Natural killer cell treated with Interleukin-12 subunit alpha and Interleukin-12 subunit beta and Interleukin-15 and Interleukin-18, amount 100 ng/mL, for 72 hours (primary cell): ENCODE measurements at regions not wholly inside any gene's neighbourhood (a gene's known extent, or its start where the extent isn't known, plus 50 kb on each side); places are given as distances from the start of the nearest gene placed in this dataset.
"Not testable (repeated sequence)": the region's sequence is repeated elsewhere in the genome, so short reads cannot be mapped to it uniquely, and the experiment has no call there.

Experiments
- ATAC-seq, 2 donors: fragments of 150-1000 bp; cut with Tn5 transposase in 1 of 2; sonication (Bioruptor Pico), chemical (Tn5 transposase) in 1 of 2; 2 replicates each; pipeline ENCODE4 v1.10.0; 2021
- DNase-seq: peaks from one replicate; pipeline ENCODE4 v3.0.0; 2022; ENCODE audit warnings: low spot score
- H3K27ac Mint-ChIP-seq, 2 donors: 1 replicate in 1 of 2; 2 replicates in 1 of 2; pipeline ENCODE4 v1.8.0; 2022; ENCODE audit warnings: mixed read lengths in 2 of 2, mild to moderate bottlenecking in 1 of 2, moderate library complexity in 1 of 2
- H3K27me3 Mint-ChIP-seq, 2 donors: 1 replicate in 1 of 2; 2 replicates in 1 of 2; pipeline ENCODE4 v1.8.0; 2022; ENCODE audit warnings: mixed read lengths in 2 of 2
- H3K36me3 Mint-ChIP-seq: one replicate; pipeline ENCODE4 v1.8.0; 2022; ENCODE audit warnings: mixed read lengths
- H3K4me1 Mint-ChIP-seq, 2 donors: 1 replicate in 1 of 2; 2 replicates in 1 of 2; pipeline ENCODE4 v1.8.0; 2022; ENCODE audit warnings: low read depth in 2 of 2, mixed read lengths in 2 of 2, mild to moderate bottlenecking in 1 of 2
- H3K4me3 Mint-ChIP-seq: one replicate; pipeline ENCODE4 v1.8.0; 2022; ENCODE audit warnings: mixed read lengths
- H3K9me3 Mint-ChIP-seq: 2 replicates; pipeline ENCODE4 v1.8.0; 2022; ENCODE audit warnings: mixed read lengths

- ATAC-seq (no peak), DNase-seq (no peak)
- no peaks in the 10 kb centered on the region for H3K9me3 Mint-ChIP-seq
- H3K4me1 Mint-ChIP-seq = no peaks in the 10 kb centered on the region
- no peak overlapping the region for H3K4me3 Mint-ChIP-seq
- H3K27me3 Mint-ChIP-seq = peaks cover 15 to 30% of the 10 kb centered on the region in 2 donors
- no peak overlapping the region for H3K27ac Mint-ChIP-seq
- H3K36me3 Mint-ChIP-seq = no peaks in the 10 kb centered on the region
Observed at GRCh38 chr2:105478670-105479069, 79.8 kb upstream of the FHL2 start.

DNA sequence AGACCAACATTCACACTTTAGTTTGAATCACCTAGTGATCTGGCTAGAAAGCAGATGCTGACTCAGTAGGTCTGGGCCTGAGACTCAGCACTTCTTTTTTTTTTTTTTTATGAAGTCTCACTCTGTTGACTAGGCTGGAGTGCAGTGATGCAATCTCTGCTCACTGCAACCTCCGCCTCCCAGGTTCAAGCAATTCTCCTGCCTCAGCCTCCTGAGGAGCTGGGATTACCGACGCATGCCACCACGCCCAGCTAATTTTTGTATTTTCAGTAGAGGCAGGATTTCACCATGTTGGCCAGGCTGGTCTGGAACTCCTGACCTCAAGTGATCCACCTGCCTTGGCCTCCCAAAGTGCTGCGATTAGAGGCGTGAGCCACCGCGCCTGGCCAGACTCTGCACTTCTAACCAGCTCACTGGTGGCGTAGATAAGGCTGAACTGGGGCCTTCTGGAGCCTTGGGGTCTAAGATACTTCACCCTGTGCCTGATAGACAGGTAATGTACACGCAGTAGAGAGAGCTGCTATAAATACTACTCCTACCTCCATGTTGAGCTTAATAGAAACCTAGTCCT, 78.3 kb upstream of the FHL2 start:
- not testable (repeated sequence) for H3K4me1 Mint-ChIP-seq, H3K27ac Mint-ChIP-seq, H3K9me3 Mint-ChIP-seq, H3K4me3 Mint-ChIP-seq, H3K36me3 Mint-ChIP-seq, DNase-seq, ATAC-seq
- peaks cover 15 to 30% of the 10 kb centered on the region in 2 donors for H3K27me3 Mint-ChIP-seq

DNA sequence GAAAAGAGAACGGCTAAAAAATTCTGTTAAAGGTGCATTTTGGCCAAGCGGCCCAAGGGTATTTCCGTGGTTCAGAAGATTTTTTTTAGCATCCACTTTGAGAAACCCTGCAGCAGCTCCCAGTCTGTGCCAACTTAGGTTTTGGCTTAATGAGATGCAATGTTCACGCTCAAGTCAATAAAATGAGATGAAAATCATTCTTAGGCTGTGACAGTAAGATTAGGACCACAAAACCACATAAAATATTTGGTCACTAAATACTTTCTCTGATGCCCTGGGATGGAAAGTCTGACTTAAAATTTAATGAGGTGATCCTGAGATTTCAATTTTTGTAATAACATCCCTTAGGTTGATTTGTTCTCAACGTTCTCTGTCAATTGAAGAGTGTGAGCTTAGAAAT, 74.2 kb upstream of the FHL2 start:
- Mint-ChIP-seq H3K9me3 (no peaks in the 10 kb centered on the region), H3K4me3 (no peak overlapping the region), H3K27ac (no peak overlapping the region), H3K36me3 (no peaks in the 10 kb centered on the region), H3K27me3 (peaks cover 14 to 18% of the 10 kb centered on the region in 2 donors), H3K4me1 (peaks cover 0 to 3% of the 10 kb centered on the region in 2 donors)
- ATAC-seq = no peak
- DNase-seq = no peak

DNA sequence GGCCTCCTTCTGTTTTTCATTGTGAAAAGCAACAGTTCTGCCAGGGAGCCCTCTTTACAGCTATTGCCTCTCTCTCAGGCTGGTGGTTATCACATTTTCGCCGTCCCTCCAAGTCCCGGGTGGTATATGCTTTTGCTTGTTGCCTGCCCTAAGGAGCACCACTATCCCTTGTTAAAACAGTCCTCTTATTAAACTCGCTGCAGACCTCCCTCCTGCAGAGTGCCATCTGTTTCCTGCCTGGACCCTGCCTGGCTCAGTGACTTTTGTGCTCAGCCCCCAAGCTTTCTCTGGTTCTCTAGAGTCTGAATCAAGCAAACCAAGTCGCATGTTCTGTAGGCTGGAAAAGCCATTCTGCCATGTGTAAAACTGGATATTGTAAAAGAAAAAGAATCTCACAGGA, 72.1 kb upstream of the FHL2 start:
- no peak for ATAC-seq
- H3K9me3 Mint-ChIP-seq = no peaks in the 10 kb centered on the region
- no peak overlapping the region for H3K27ac Mint-ChIP-seq
- no peaks in the 10 kb centered on the region for H3K36me3 Mint-ChIP-seq
- peaks cover 0 to 3% of the 10 kb centered on the region in 2 donors for H3K4me1 Mint-ChIP-seq
- DNase-seq = no peak
- peaks cover 26 to 30% of the 10 kb centered on the region in 2 donors for H3K27me3 Mint-ChIP-seq
- no peak overlapping the region for H3K4me3 Mint-ChIP-seq

DNA sequence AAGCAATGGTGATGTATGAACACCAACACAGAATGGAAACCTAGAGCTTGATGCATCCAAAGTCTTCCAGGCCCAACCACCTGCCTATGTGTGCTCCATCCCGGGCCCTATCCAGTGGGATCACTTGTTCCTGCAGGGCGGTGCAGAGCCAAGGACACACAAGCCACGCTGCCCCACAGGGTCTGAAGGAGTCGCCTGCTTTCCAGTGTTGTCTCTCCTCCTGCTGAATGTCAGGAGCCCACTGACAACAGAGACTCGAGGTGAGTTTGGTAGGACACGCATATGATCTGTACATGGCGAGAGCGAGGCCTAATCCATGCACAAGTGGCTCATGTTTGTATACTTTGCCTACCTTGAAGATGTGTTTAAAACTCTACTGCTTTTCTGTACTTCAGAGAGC, 70.9 kb upstream of the FHL2 start:
- Mint-ChIP-seq H3K4me3 (no peak overlapping the region), H3K9me3 (no peaks in the 10 kb centered on the region), H3K36me3 (no peaks in the 10 kb centered on the region), H3K27me3 (peaks cover 29 to 34% of the 10 kb centered on the region in 2 donors), H3K4me1 (peaks cover 0 to 3% of the 10 kb centered on the region in 2 donors), H3K27ac (no peak overlapping the region)
- no peak for ATAC-seq
- DNase-seq = no peak

GRCh38 chr2:105468582-105469042, 69.8 kb upstream of the FHL2 start:
- Mint-ChIP-seq H3K4me3 (no peak overlapping the region), H3K36me3 (no peaks in the 10 kb centered on the region), H3K27me3 (peaks cover 26 to 28% of the 10 kb centered on the region in 2 donors), H3K27ac (no peak overlapping the region), H3K9me3 (no peaks in the 10 kb centered on the region), H3K4me1 (peaks cover 0 to 3% of the 10 kb centered on the region in 2 donors)
- DNase-seq (no peak), ATAC-seq (peak in 1 of 2 donors; percentile 33)

DNA sequence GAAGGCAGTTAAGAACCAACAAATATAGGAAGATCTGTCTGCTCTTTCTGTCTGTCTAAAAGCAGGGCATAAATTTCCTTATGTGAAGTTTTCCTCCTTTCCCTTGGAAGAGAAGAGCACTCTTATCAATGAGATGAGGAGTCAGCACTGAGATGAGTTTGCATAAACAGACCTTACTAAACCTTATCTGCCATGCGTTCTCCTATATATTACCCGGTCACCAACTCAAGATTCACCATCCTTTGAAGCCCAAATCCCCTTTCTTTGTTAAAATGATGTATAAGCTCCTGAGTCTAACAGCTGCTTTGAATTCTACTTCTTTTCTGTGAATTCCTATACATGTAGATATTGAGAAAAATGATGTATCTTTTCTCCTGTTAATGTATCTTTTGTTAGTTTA, 65.5 kb upstream of the FHL2 start:
- ATAC-seq (no peak), DNase-seq (no peak)
- peaks cover 0 to 3% of the 10 kb centered on the region in 2 donors for H3K4me1 Mint-ChIP-seq
- H3K9me3 Mint-ChIP-seq = no peaks in the 10 kb centered on the region
- H3K4me3 Mint-ChIP-seq = no peak overlapping the region
- no peaks in the 10 kb centered on the region for H3K36me3 Mint-ChIP-seq
- H3K27ac Mint-ChIP-seq = no peak overlapping the region
- H3K27me3 Mint-ChIP-seq = peaks cover 16 to 21% of the 10 kb centered on the region in 2 donors

DNA sequence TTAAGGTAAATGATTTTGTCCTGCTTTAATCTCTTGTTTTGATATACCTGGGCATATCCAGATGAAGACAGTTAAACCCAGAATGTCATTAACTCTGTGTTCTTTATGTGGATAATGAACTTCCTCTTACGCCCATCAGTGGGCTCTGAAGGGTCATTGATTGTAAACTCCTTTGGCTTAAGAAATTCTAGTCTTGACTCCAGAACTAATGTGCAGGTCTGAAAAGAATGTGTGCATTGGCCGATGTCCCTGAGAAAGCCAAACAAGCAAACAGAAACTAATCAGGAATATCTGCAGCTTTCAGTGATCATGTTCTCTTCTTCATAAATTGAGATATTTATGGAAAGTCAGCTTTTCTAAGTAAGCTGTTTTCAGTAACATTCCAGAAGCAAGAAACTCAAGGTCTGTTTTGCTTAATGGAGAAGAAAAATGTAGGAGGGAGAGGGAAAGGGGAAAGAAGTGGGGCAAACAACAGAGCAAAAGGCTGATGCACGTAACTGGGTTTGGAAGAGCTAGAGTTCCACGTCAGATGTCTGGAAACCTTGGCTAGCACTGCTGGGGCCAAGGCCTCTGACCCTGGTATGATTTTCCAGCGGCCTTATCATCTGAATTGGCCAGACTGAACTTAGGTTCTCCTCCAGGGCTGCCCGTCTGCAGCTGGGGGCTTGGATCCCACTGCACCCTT, 61.3 kb upstream of the FHL2 start:
- Mint-ChIP-seq H3K36me3 (no peaks in the 10 kb centered on the region), H3K27me3 (peaks cover 15 to 23% of the 10 kb centered on the region in 2 donors)
- no peak for ATAC-seq

GRCh38 chr2:105458076-105458475, 59.2 kb upstream of the FHL2 start:
- Mint-ChIP-seq H3K27ac (no peak overlapping the region), H3K9me3 (no peaks in the 10 kb centered on the region), H3K4me3 (no peak overlapping the region), H3K4me1 (no peaks in the 10 kb centered on the region), H3K36me3 (no peaks in the 10 kb centered on the region), H3K27me3 (peaks cover 16 to 28% of the 10 kb centered on the region in 2 donors)
- DNase-seq (no peak), ATAC-seq (no peak)

More for the DNA sequence above, 61.3 kb upstream of the FHL2 start:
- H3K27ac Mint-ChIP-seq = no peak overlapping the region
- DNase-seq = no peak
- H3K4me3 Mint-ChIP-seq = no peak overlapping the region
- no peaks in the 10 kb centered on the region for H3K4me1 Mint-ChIP-seq
- H3K9me3 Mint-ChIP-seq = no peaks in the 10 kb centered on the region

GRCh38 chr2:105455488-105456003, 56.7 kb upstream of the FHL2 start:
- no peak for DNase-seq
- peaks cover 17 to 28% of the 10 kb centered on the region in 2 donors for H3K27me3 Mint-ChIP-seq
- H3K4me1 Mint-ChIP-seq = no peaks in the 10 kb centered on the region
- no peak for ATAC-seq
- no peaks in the 10 kb centered on the region for H3K36me3 Mint-ChIP-seq
- no peak overlapping the region for H3K4me3 Mint-ChIP-seq
- no peaks in the 10 kb centered on the region for H3K9me3 Mint-ChIP-seq
- H3K27ac Mint-ChIP-seq = no peak overlapping the region

GRCh38 chr2:105454801-105455485, 56.1 kb upstream of the FHL2 start:
- H3K36me3 Mint-ChIP-seq = no peaks in the 10 kb centered on the region
- DNase-seq (no peak), ATAC-seq (no peak)

GRCh38 chr2:105451571-105452166, 52.8 kb upstream of the FHL2 start:
- ATAC-seq (no peak), DNase-seq (no peak)
- peaks cover 22 to 28% of the 10 kb centered on the region in 2 donors for H3K27me3 Mint-ChIP-seq
- no peak overlapping the region for H3K4me3 Mint-ChIP-seq
- no peaks in the 10 kb centered on the region for H3K4me1 Mint-ChIP-seq
- no peak overlapping the region for H3K27ac Mint-ChIP-seq
- H3K36me3 Mint-ChIP-seq = no peaks in the 10 kb centered on the region
- no peaks in the 10 kb centered on the region for H3K9me3 Mint-ChIP-seq

More at GRCh38 chr2:105454801-105455485, 56.1 kb upstream of the FHL2 start:
- no peaks in the 10 kb centered on the region for H3K9me3 Mint-ChIP-seq
- no peak overlapping the region for H3K27ac Mint-ChIP-seq
- no peaks in the 10 kb centered on the region for H3K4me1 Mint-ChIP-seq
- H3K27me3 Mint-ChIP-seq = peaks cover 20 to 28% of the 10 kb centered on the region in 2 donors
- no peak overlapping the region for H3K4me3 Mint-ChIP-seq

DNA sequence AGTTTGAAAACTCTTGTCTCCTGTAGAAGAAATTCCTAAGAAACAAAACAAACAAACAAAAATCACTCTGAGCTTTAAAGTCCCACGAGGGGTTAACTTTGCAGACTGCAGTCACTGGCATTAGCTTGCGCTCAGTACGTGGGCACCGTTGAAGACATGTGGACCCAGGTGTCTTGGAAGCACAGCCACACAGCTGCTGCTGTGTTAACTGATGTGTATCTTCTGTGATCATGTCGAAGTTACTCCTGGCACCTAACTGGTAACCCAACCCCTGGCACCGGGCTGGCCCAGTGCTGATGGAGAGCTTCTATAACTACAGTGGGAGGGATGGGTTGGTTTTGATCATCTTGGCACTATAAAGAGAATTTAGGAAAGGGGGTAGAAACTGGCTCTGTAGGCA, 51.6 kb upstream of the FHL2 start:
- ATAC-seq = no peak
- Mint-ChIP-seq H3K4me1 (no peaks in the 10 kb centered on the region), H3K36me3 (no peaks in the 10 kb centered on the region), H3K9me3 (no peaks in the 10 kb centered on the region), H3K27ac (no peak overlapping the region), H3K27me3 (peaks cover 16 to 17% of the 10 kb centered on the region in 2 donors), H3K4me3 (no peak overlapping the region)
- no peak for DNase-seq

- Mint-ChIP-seq H3K4me3 (no peak overlapping the region), H3K9me3 (no peaks in the 10 kb centered on the region), H3K4me1 (no peaks in the 10 kb centered on the region), H3K27me3 (peaks cover 11 to 22% of the 10 kb centered on the region in 2 donors), H3K27ac (no peak overlapping the region), H3K36me3 (no peaks in the 10 kb centered on the region)
- ATAC-seq = no peak
- no peak for DNase-seq
Observed at GRCh38 chr2:105449076-105449475, 50.2 kb upstream of the FHL2 start.
